GM23338 (cell line): ENCODE measurements at regions not wholly inside any gene's neighbourhood (a gene's known extent, or its start where the extent isn't known, plus 50 kb on each side); places are given as distances from the start of the nearest gene placed in this dataset.

ENCODE experiments used
- ATAC-seq: fragments of 200-7000 bp; cut with Tn5 transposase; 3 replicates; pipeline ENCODE4 v1.9.1; 2020
- DNase-seq: peaks from one replicate; pipeline ENCODE4 v3.0.0-alpha.2; 2015; ENCODE audit warnings: low spot score
- H2AFZ ChIP-seq: fragments of 200-600 bp; sonication (generic); 2 replicates; pipeline ENCODE4 v1.8.0; 2016; ENCODE audit warnings: antibody characterized with exemption, mild to moderate bottlenecking, moderate library complexity
- H3F3A ChIP-seq: fragments of 200-600 bp; sonication (generic); replicated peaks from 2 replicates; pipeline ENCODE4 v1.8.0; 2017; ENCODE audit warnings: antibody characterized with exemption, mixed run types, low read depth
- H3K27ac ChIP-seq: fragments of 200-600 bp; sonication (generic); 2 replicates; pipeline ENCODE4 v1.6.1; 2016; ENCODE audit warnings: low read depth
- H3K27me3 ChIP-seq: fragments of 200-600 bp; sonication (generic); 2 replicates; pipeline ENCODE4 v1.8.0; 2016; ENCODE audit warnings: mild to moderate bottlenecking, mixed run types, moderate library complexity; ENCODE audit not compliant: insufficient read depth
- H3K36me3 ChIP-seq: fragments of 200-600 bp; sonication (generic); 2 replicates; pipeline ENCODE4 v1.8.0; 2016; ENCODE audit warnings: mild to moderate bottlenecking; ENCODE audit not compliant: insufficient read depth
- H3K4me1 ChIP-seq: fragments of 200-600 bp; sonication (generic); 2 replicates; pipeline ENCODE4 v1.8.0; 2016; ENCODE audit warnings: mild to moderate bottlenecking, moderate library complexity; ENCODE audit not compliant: insufficient read depth
- H3K4me2 ChIP-seq: fragments of 200-600 bp; sonication (generic); 2 replicates; pipeline ENCODE4 v1.7.1; 2017; ENCODE audit warnings: mixed run types
- H3K4me3 ChIP-seq: fragments of 200-600 bp; sonication (generic); 2 replicates; pipeline ENCODE4 v1.6.1; 2016; ENCODE audit warnings: mixed run types
- H3K79me2 ChIP-seq: fragments of 200-600 bp; sonication (generic); replicated peaks from 2 replicates; pipeline ENCODE4 v1.8.0; 2017; ENCODE audit warnings: mild to moderate bottlenecking; ENCODE audit not compliant: insufficient read depth
- H3K9me2 ChIP-seq: fragments of 200-600 bp; sonication (generic); 2 replicates; pipeline ENCODE4 v1.8.0; 2017; ENCODE audit not compliant: insufficient read depth
- H4K20me1 ChIP-seq: fragments of 200-600 bp; sonication (generic); replicated peaks from 2 replicates; pipeline ENCODE4 v1.8.0; 2017; ENCODE audit warnings: mild to moderate bottlenecking; ENCODE audit not compliant: insufficient read depth
- H3K27ac Mint-ChIP-seq: 2 replicates; pipeline ENCODE4 v1.8.0; 2020; ENCODE audit warnings: inconsistent platforms, mild to moderate bottlenecking, moderate library complexity, mixed read lengths
- H3K27me3 Mint-ChIP-seq: 3 replicates; pipeline ENCODE4 v1.8.0; 2022; ENCODE audit warnings: low read depth, mild to moderate bottlenecking, moderate library complexity, mixed read lengths, inconsistent platforms; ENCODE audit not compliant: insufficient read depth, poor library complexity
- H3K36me3 Mint-ChIP-seq: 3 replicates; pipeline ENCODE4 v1.8.0; 2021; ENCODE audit warnings: low read depth, mild to moderate bottlenecking, inconsistent platforms, moderate library complexity, mixed read lengths
- H3K4me1 Mint-ChIP-seq: 3 replicates; pipeline ENCODE4 v1.8.0; 2020; ENCODE audit warnings: mild to moderate bottlenecking, inconsistent platforms, mixed read lengths
- H3K4me3 Mint-ChIP-seq: 3 replicates; pipeline ENCODE4 v1.8.0; 2021; ENCODE audit warnings: moderate library complexity, mild to moderate bottlenecking, inconsistent platforms, mixed read lengths
- H3K9me3 Mint-ChIP-seq: 3 replicates; pipeline ENCODE4 v1.8.0; 2020; ENCODE audit warnings: moderate library complexity, mild to moderate bottlenecking, inconsistent platforms, mixed read lengths
- CREB1 ChIP-seq: fragments of 250-450 bp; sonication (Bioruptor Pico); IDR thresholded peaks from 2 replicates; pipeline ENCODE4 v1.5.0; 2020; ENCODE audit warnings: low read depth, mild to moderate bottlenecking, moderate library complexity
- CTCF ChIP-seq, 2 experiments: fragments of 200-600 bp in 1 of 2; sonication (generic) in 1 of 2; conservative IDR thresholded peaks; 2 replicates each; pipeline versions ENCODE4 v1.5.1 to v1.6.1; 2016 to 2017; ENCODE audit warnings: antibody characterized with exemption in 2 of 2, low read depth in 2 of 2, mild to moderate bottlenecking in 2 of 2, moderate library complexity in 1 of 2
- ETS1 ChIP-seq: IDR thresholded peaks from 2 replicates; pipeline ENCODE4 v1.6.1; 2016; ENCODE audit warnings: antibody characterized with exemption
- EZH2 ChIP-seq: fragments of 200-600 bp; sonication (generic); IDR thresholded peaks from one replicate; pipeline ENCODE4 v1.8.0; 2017; ENCODE audit warnings: antibody characterized with exemption, mild to moderate bottlenecking, low read depth; ENCODE audit not compliant: unreplicated experiment
- EZH2phosphoT487 ChIP-seq: fragments of 200-600 bp; sonication (generic); IDR thresholded peaks from one replicate; pipeline ENCODE4 v1.8.1; 2018; ENCODE audit warnings: antibody characterized with exemption; ENCODE audit not compliant: unreplicated experiment
- NANOG ChIP-seq: IDR thresholded peaks from 2 replicates; pipeline ENCODE4 v1.6.1; 2016; ENCODE audit warnings: antibody characterized with exemption, borderline replicate concordance
- POLR2AphosphoS5 ChIP-seq: IDR thresholded peaks from 2 replicates; pipeline ENCODE4 v1.6.1; 2016; ENCODE audit warnings: antibody characterized with exemption, low read depth
- REST ChIP-seq: IDR thresholded peaks from one replicate; pipeline ENCODE4 v1.6.1; 2018; ENCODE audit warnings: antibody characterized with exemption; ENCODE audit not compliant: unreplicated experiment
- STAT1 ChIP-seq: IDR thresholded peaks from one replicate; pipeline ENCODE4 v1.6.1; 2016; ENCODE audit warnings: antibody characterized with exemption; ENCODE audit not compliant: unreplicated experiment
- ZNF114 ChIP-seq: fragments of 250-450 bp; sonication (Bioruptor Pico); IDR thresholded peaks from 2 replicates; pipeline ENCODE4 v1.5.0; 2020; ENCODE audit warnings: mild to moderate bottlenecking, moderate library complexity
- ZNF331 ChIP-seq: fragments of 250-450 bp; sonication (Bioruptor Pico); IDR thresholded peaks from 2 replicates; pipeline ENCODE4 v1.5.0; 2020; ENCODE audit warnings: low read depth, mild to moderate bottlenecking, moderate library complexity
- ZNF462 ChIP-seq: fragments of 250-450 bp; sonication (Bioruptor Pico); IDR thresholded peaks from 2 replicates; pipeline ENCODE4 v1.5.0; 2020; ENCODE audit warnings: mild to moderate bottlenecking, moderate library complexity

DNA sequence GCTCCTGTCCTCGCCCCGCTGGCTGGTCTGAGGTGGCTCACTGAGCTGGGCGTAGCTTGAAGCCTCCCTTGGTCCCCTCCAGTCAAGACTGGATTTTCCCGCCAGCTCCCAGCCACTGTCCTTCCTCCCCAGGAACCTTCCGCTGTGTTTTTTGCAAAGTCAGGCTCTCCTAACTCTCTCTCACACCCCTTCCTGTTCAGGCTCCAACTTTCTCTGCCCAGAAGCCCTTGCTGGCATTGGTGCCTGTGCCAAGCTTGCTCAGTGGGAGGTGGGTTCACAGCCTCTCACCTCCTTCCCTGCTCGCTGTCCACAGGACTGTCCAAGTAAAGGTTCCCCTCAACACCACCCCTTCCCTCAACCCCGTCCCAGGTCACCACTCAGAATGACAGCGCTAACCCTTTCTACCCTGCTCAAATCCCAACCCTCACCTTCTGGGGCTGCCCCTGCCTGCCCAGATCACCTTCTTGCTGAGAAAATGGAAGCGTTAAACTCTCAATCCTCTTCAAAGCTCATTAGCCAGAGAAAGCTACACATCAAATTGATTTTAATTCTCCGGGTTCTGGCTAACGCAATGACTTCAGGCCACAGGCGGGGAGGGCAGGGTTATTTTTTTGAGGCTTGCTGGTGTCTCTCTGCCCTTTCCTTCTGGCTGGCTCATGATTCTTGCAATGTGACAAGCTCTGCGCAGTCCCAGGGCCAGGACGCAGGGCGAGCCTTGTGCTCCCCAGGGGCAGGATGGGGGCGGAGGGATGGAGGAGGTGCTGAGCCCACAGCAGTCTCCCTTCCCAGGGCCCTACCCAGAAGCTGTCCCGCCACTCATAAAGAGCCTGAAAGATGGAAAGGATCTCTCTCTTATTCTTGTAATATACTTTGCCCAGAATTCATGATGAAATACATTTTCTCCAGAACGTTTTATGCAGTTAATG is 357.2 kb upstream of the TNRC6C start:
- TF ChIP-seq EZH2 (no peak), CREB1 (CRISPR knock-in tag) (no peak), ZNF462 (CRISPR knock-in tag) (no peak), REST (no peak), NANOG (no peak), ZNF114 (CRISPR knock-in tag) (no peak), ETS1 (no peak), POLR2AphosphoS5 (no peak), CTCF (conservative IDR thresholded peaks at IDR 0.05; ENCODE audit: low read depth in 2 of 2) (no peak), ZNF331 (CRISPR knock-in tag) (no peak), EZH2phosphoT487 (no peak), STAT1 (no peak)

More for the DNA sequence above, 357.2 kb upstream of the TNRC6C start:
- Mint-ChIP-seq H3K9me3 (no peaks in the 10 kb centered on the region), H3K4me3 (no peak overlapping the region), H3K27me3 (no peaks in the 10 kb centered on the region), H3K4me1 (peaks cover 6% of the 10 kb centered on the region; the same call in 2 of the 3 replicates), H3K36me3 (no peaks in the 10 kb centered on the region), H3K27ac (no peak overlapping the region)
- DNase-seq (no peak), ATAC-seq (no peak; the same call in 1 of the 3 replicates)
- Histone ChIP-seq H3K9me2 (no peaks in the 10 kb centered on the region), H3K4me2 (no peak overlapping the region), H3K4me1 (no peaks in the 10 kb centered on the region), H3K27me3 (no peaks in the 10 kb centered on the region), H3K27ac (no peak overlapping the region), H3K36me3 (no peaks in the 10 kb centered on the region), H3K79me2 (no peaks in the 10 kb centered on the region), H2AFZ (0 out of 2 replicates have a peak overlapping the region, but pooled peaks have one; percentile 23), H4K20me1 (no peaks in the 10 kb centered on the region), H3F3A (no peaks in the 10 kb centered on the region), H3K4me3 (no peak overlapping the region)
